GM19467 (cell line): ENCODE measurements at regions not wholly inside any gene's neighbourhood (a gene's known extent, or its start where the extent isn't known, plus 50 kb on each side); places are given as distances from the start of the nearest gene placed in this dataset.

ENCODE experiments used
- ATAC-seq: cut with Tn5 transposase; IDR thresholded peaks from one replicate; pipeline ENCODE4 v1.9.1; 2021; ENCODE audit warnings: mild to moderate bottlenecking, moderate library complexity; ENCODE audit not compliant: unreplicated experiment

- no peak for ATAC-seq
Observed at GRCh38 chr12:84807249-84807648, 105.3 kb downstream of the SLC6A15 start.

- ATAC-seq, result no peak
Observed at GRCh38 chr12:84805474-84805858, 107.1 kb downstream of the SLC6A15 start.

- ATAC-seq, result no peak
Observed at GRCh38 chr12:84804691-84805473, 107.7 kb downstream of the SLC6A15 start.

GRCh38 chr12:84803661-84804060, 108.9 kb downstream of the SLC6A15 start:
- no peak for ATAC-seq

GRCh38 chr12:84802161-84802560, 110.4 kb downstream of the SLC6A15 start:
- ATAC-seq, result no peak

- no peak for ATAC-seq
Observed at GRCh38 chr12:84793558-84794367, 118.8 kb downstream of the SLC6A15 start.

- ATAC-seq, result no peak
Observed at GRCh38 chr12:84791444-84791843, 121.2 kb downstream of the SLC6A15 start.

- no peak for ATAC-seq
Observed at GRCh38 chr12:84789184-84789583, 123.4 kb downstream of the SLC6A15 start.

- ATAC-seq, result no peak
Observed at GRCh38 chr12:84787253-84787652, 125.3 kb downstream of the SLC6A15 start.

- ATAC-seq, result no peak
Observed at GRCh38 chr12:84786622-84787021, 126.0 kb downstream of the SLC6A15 start.

GRCh38 chr12:84785951-84786350, 126.6 kb downstream of the SLC6A15 start:
- ATAC-seq, result no peak

- ATAC-seq, result no peak
Observed at GRCh38 chr12:84785281-84785680, 127.3 kb downstream of the SLC6A15 start.

- no peak for ATAC-seq
Observed at GRCh38 chr12:84779169-84779568, 133.4 kb downstream of the SLC6A15 start.

GRCh38 chr12:84772281-84772680, 140.3 kb downstream of the SLC6A15 start:
- no peak for ATAC-seq

GRCh38 chr12:84767079-84767478, 145.5 kb downstream of the SLC6A15 start:
- no peak for ATAC-seq

- ATAC-seq, result no peak
Observed at GRCh38 chr12:84766375-84766774, 146.2 kb downstream of the SLC6A15 start.

- ATAC-seq, result no peak
Observed at GRCh38 chr12:84764001-84764400, 148.6 kb downstream of the SLC6A15 start.

GRCh38 chr12:84763107-84763506, 149.5 kb downstream of the SLC6A15 start:
- ATAC-seq, result no peak

GRCh38 chr12:84760091-84760865, 152.3 kb downstream of the SLC6A15 start:
- ATAC-seq, result no peak

- no peak for ATAC-seq
Observed at GRCh38 chr12:84757978-84758377, 154.6 kb downstream of the SLC6A15 start.

- ATAC-seq, result no peak
Observed at GRCh38 chr12:84756961-84757360, 155.6 kb downstream of the SLC6A15 start.
